Middle frontal gyrus (tissue), 1 donor: ENCODE measurements at regions not wholly inside any gene's neighbourhood (a gene's known extent, or its start where the extent isn't known, plus 50 kb on each side); places are given as distances from the start of the nearest gene placed in this dataset.
"Not testable (repeated sequence)": the region's sequence is repeated elsewhere in the genome, so short reads cannot be mapped to it uniquely, and the experiment has no call there.

Source experiments
- DNase-seq: peaks from one replicate; pipeline ENCODE4 v3.0.0-alpha.2; 2015; ENCODE audit warnings: low spot score; ENCODE audit errors: extremely low spot score

- DNase-seq = no peak
Measured at GRCh38 chr7:120054376-120055100, 218.4 kb upstream of the KCND2 start.

GRCh38 chr7:120055300-120055699, 217.7 kb upstream of the KCND2 start:
- no peak for DNase-seq

- no peak for DNase-seq
Measured at GRCh38 chr7:120056227-120056626, 216.7 kb upstream of the KCND2 start.

GRCh38 chr7:120059641-120060040, 213.3 kb upstream of the KCND2 start:
- DNase-seq = no peak

- DNase-seq = no peak
Measured at GRCh38 chr7:120060281-120060680, 212.7 kb upstream of the KCND2 start.

GRCh38 chr7:120060875-120061274, 212.1 kb upstream of the KCND2 start:
- no peak for DNase-seq

GRCh38 chr7:120064565-120064964, 208.4 kb upstream of the KCND2 start:
- no peak for DNase-seq

GRCh38 chr7:120066898-120067297, 206.1 kb upstream of the KCND2 start:
- DNase-seq = not testable (repeated sequence)

- no peak for DNase-seq
Measured at GRCh38 chr7:120070201-120070600, 202.8 kb upstream of the KCND2 start.

GRCh38 chr7:120077777-120078176, 195.2 kb upstream of the KCND2 start:
- no peak for DNase-seq

- no peak for DNase-seq
Measured at GRCh38 chr7:120079022-120079421, 194.0 kb upstream of the KCND2 start.

GRCh38 chr7:120079704-120080103, 193.3 kb upstream of the KCND2 start:
- DNase-seq = no peak

- not testable (repeated sequence) for DNase-seq
Measured at GRCh38 chr7:120086468-120086867, 186.5 kb upstream of the KCND2 start.

GRCh38 chr7:120089968-120090367, 183.0 kb upstream of the KCND2 start:
- DNase-seq = no peak

- no peak for DNase-seq
Measured at GRCh38 chr7:120091807-120092206, 181.2 kb upstream of the KCND2 start.

- no peak for DNase-seq
Measured at GRCh38 chr7:120097020-120097419, 176.0 kb upstream of the KCND2 start.

GRCh38 chr7:120097774-120098173, 175.2 kb upstream of the KCND2 start:
- no peak for DNase-seq

- no peak for DNase-seq
Measured at GRCh38 chr7:120108376-120108775, 164.6 kb upstream of the KCND2 start.

GRCh38 chr7:120110169-120110568, 162.8 kb upstream of the KCND2 start:
- no peak for DNase-seq

GRCh38 chr7:120114626-120115025, 158.3 kb upstream of the KCND2 start:
- DNase-seq = no peak

GRCh38 chr7:120123528-120123927, 149.4 kb upstream of the KCND2 start:
- no peak for DNase-seq

- no peak for DNase-seq
Measured at GRCh38 chr7:120131096-120131839, 141.7 kb upstream of the KCND2 start.

- DNase-seq = no peak
Measured at GRCh38 chr7:120138497-120138896, 134.5 kb upstream of the KCND2 start.
